Panc1 (cell line): ENCODE measurements at regions not wholly inside any gene's neighbourhood (a gene's known extent, or its start where the extent isn't known, plus 50 kb on each side); places are given as distances from the start of the nearest gene placed in this dataset.

ENCODE experiments used
- ATAC-seq: fragments of 200-7000 bp; cut with Tn5 transposase; 2 replicates; pipeline ENCODE4 v1.9.1; 2020; ENCODE audit warnings: mild to moderate bottlenecking, moderate library complexity
- BruUV-seq: library from RNA; stranded (reverse); fragments of 400-500 nt; replicated peaks from 2 replicates; lab custom pipeline; 2021; lab: Mats Ljungman, UMichigan
- CTCF ChIA-PET: fragments of 300-600 bp; sonication (Branson Sonifier 250); formaldehyde crosslinking; loops from one replicate; lab custom pipeline; 2022; ENCODE audit warnings: antibody characterized with exemption; lab: Charles Lee
- POLR2A ChIA-PET: fragments of 300-600 bp; sonication (Branson Sonifier 250); formaldehyde crosslinking; loops from one replicate; lab custom pipeline; 2022; ENCODE audit warnings: antibody characterized with exemption; lab: Charles Lee
- DNase-seq: peaks from one replicate; pipeline ENCODE4 v3.0.0-alpha.2; 2010; ENCODE audit warnings: low read depth, low spot score
- H3K27ac ChIP-seq: 2 replicates; pipeline ENCODE4 v1.5.1; 2011; ENCODE audit warnings: mild to moderate bottlenecking, low read length, inconsistent platforms
- H3K27me3 ChIP-seq: fragments of 200-500 bp; sonication (Bioruptor generic); 2 replicates; pipeline ENCODE4 v1.6.0; 2014; ENCODE audit warnings: low read length, inconsistent platforms; ENCODE audit not compliant: control insufficient read depth, insufficient read depth
- H3K36me3 ChIP-seq: fragments of 200-500 bp; sonication (Bioruptor generic); 2 replicates; pipeline ENCODE4 v1.5.1; 2014; ENCODE audit warnings: inconsistent platforms, mild to moderate bottlenecking, low read length, moderate library complexity; ENCODE audit not compliant: control insufficient read depth, insufficient read depth
- H3K4me1 ChIP-seq: 2 replicates; pipeline ENCODE4 v1.5.1; 2011; ENCODE audit warnings: inconsistent platforms, mild to moderate bottlenecking, low read length, moderate library complexity; ENCODE audit not compliant: control insufficient read depth, insufficient read depth
- H3K4me3 ChIP-seq, 2 experiments: 2 replicates each; pipeline ENCODE4 v1.5.1; 2011 to 2012; ENCODE audit warnings: low read depth in 2 of 2, low read length in 2 of 2, mild to moderate bottlenecking in 2 of 2, inconsistent platforms in 1 of 2, moderate library complexity in 1 of 2
- H3K9me3 ChIP-seq: fragments of 200-500 bp; sonication (Bioruptor generic); 2 replicates; pipeline ENCODE4 v1.5.1; 2014; ENCODE audit warnings: low read depth, mild to moderate bottlenecking, inconsistent platforms, low read length, moderate library complexity; ENCODE audit not compliant: control insufficient read depth, insufficient read depth
- POLR2AphosphoS5 ChIP-seq: IDR thresholded peaks from 2 replicates; pipeline ENCODE4 v1.6.1; 2012; ENCODE audit warnings: mild to moderate bottlenecking, low read depth, low read length, moderate library complexity
- SIN3A ChIP-seq: IDR thresholded peaks from 2 replicates; pipeline ENCODE4 v1.6.1; 2012; ENCODE audit warnings: low read depth, mild to moderate bottlenecking, low read length, moderate library complexity, borderline replicate concordance; ENCODE audit not compliant: insufficient read depth
- TCF7L2 ChIP-seq: IDR thresholded peaks from 2 replicates; pipeline ENCODE4 v1.6.1; 2011; ENCODE audit warnings: mild to moderate bottlenecking, low read depth, low read length, inconsistent platforms
- in situ Hi-C: cut with HindIII; loops from 2 replicates; pipeline ENCODE4 v1.10.0; 2016; ENCODE audit warnings: low sequenced_read_pairs, low pct_unique_long_range_greater_than_20kb
- intact Hi-C: fragments of 100-400 bp; cut with micrococcal nuclease; formaldehyde crosslinking; loops from one replicate; pipeline ENCODE4 v1.10.0; 2022; ENCODE audit not compliant: unreplicated experiment
- TF ChIP-seq, protein P1 (sequence below), 2 experiments: IDR thresholded peaks; 2 replicates each; pipeline ENCODE4 v1.6.1; 2011 to 2012; ENCODE audit warnings: low read depth in 2 of 2, control low read depth in 1 of 2, low read length in 1 of 2, mild to moderate bottlenecking in 1 of 2, moderate library complexity in 1 of 2; ENCODE audit not compliant: insufficient read depth in 1 of 2
- TF ChIP-seq, protein P2 (sequence below): fragments of 450-650 bp; IDR thresholded peaks from 2 replicates; pipeline ENCODE4 v1.5.1; 2017; ENCODE audit warnings: mild to moderate bottlenecking

DNA sequence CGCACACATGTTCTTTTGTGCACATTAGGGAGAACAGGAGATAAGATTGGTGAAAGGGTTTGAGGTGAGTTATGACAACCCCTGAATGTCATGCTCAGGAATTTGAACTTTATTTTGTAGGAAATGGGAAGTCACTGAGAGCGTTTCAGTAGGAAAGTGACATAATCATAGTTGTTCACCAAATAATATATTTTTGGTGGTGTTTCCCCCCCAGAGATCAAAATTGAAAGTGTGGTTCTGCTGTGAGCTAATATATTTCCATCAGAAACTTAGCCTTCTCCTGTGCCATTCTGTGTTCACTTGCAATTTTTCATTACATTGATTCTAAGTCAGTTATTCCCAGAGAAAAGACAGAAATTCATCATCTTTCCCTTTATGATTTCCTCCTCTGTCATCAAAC, 64.1 kb upstream of the RCN1 start:
- no TSS peak for BruUV-seq
- ChIA-PET CTCF (no interaction called here), POLR2A (interaction anchor here (0.5 kb wide), 1 partner anchor 66 kb away, joined by 3 read pairs; no protein-coding TSS in a partner anchor)
- Histone ChIP-seq H3K27me3 (peaks cover 12% of the 10 kb centered on the region), H3K4me3 (no peak overlapping the region), H3K36me3 (no peaks in the 10 kb centered on the region), H3K27ac (no peak overlapping the region), H3K4me1 (no peaks in the 10 kb centered on the region), H3K9me3 (no peaks in the 10 kb centered on the region)
- DNase-seq (no peak), ATAC-seq (no peak)
- intact Hi-C loops = no loop called here
- TF ChIP-seq, protein P1, sequence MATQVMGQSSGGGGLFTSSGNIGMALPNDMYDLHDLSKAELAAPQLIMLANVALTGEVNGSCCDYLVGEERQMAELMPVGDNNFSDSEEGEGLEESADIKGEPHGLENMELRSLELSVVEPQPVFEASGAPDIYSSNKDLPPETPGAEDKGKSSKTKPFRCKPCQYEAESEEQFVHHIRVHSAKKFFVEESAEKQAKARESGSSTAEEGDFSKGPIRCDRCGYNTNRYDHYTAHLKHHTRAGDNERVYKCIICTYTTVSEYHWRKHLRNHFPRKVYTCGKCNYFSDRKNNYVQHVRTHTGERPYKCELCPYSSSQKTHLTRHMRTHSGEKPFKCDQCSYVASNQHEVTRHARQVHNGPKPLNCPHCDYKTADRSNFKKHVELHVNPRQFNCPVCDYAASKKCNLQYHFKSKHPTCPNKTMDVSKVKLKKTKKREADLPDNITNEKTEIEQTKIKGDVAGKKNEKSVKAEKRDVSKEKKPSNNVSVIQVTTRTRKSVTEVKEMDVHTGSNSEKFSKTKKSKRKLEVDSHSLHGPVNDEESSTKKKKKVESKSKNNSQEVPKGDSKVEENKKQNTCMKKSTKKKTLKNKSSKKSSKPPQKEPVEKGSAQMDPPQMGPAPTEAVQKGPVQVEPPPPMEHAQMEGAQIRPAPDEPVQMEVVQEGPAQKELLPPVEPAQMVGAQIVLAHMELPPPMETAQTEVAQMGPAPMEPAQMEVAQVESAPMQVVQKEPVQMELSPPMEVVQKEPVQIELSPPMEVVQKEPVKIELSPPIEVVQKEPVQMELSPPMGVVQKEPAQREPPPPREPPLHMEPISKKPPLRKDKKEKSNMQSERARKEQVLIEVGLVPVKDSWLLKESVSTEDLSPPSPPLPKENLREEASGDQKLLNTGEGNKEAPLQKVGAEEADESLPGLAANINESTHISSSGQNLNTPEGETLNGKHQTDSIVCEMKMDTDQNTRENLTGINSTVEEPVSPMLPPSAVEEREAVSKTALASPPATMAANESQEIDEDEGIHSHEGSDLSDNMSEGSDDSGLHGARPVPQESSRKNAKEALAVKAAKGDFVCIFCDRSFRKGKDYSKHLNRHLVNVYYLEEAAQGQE (IDR thresholded peaks at IDR 0.05; ENCODE audit: insufficient read depth in 1 of 2, low read depth in 2 of 2, low read length in 1 of 2) = no peak
- no peak for TF ChIP-seq TCF7L2
- in situ Hi-C loops = no loop called here

DNA sequence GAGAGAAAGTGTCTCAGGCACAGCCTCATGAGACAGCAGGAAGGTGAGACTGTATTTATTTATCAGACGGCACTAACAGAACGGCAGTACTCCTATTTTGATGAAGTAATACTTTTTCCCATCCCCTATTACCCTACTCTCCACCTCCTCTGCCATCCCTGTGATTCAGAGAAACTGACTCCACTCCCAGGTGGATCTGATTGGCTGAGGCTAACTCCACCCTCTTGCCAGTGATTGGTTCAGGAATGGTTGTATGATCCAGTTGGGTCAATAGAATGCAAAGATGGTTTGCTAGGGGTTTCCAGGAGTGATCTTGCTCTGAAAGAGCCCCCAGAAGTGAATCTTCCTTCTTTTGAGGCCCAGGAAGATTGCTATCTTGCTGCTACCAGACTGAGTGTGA, 65.9 kb upstream of the RCN1 start:
- ATAC-seq = no peak
- H3K27ac ChIP-seq = no peak overlapping the region
- intact Hi-C loops (no loop called here), in situ Hi-C loops (no loop called here)
- ChIA-PET CTCF (interaction anchor here (0.7 to 1.2 kb wide), 2 partner anchors 18 to 441 kb away, joined by 3 to 8 read pairs; no protein-coding TSS in a partner anchor), POLR2A (no interaction called here)
- TF ChIP-seq, protein P2, sequence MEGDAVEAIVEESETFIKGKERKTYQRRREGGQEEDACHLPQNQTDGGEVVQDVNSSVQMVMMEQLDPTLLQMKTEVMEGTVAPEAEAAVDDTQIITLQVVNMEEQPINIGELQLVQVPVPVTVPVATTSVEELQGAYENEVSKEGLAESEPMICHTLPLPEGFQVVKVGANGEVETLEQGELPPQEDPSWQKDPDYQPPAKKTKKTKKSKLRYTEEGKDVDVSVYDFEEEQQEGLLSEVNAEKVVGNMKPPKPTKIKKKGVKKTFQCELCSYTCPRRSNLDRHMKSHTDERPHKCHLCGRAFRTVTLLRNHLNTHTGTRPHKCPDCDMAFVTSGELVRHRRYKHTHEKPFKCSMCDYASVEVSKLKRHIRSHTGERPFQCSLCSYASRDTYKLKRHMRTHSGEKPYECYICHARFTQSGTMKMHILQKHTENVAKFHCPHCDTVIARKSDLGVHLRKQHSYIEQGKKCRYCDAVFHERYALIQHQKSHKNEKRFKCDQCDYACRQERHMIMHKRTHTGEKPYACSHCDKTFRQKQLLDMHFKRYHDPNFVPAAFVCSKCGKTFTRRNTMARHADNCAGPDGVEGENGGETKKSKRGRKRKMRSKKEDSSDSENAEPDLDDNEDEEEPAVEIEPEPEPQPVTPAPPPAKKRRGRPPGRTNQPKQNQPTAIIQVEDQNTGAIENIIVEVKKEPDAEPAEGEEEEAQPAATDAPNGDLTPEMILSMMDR = no peak
- TF ChIP-seq TCF7L2 = no peak
- TF ChIP-seq, protein P1 (IDR thresholded peaks at IDR 0.05; ENCODE audit: insufficient read depth in 1 of 2, low read depth in 2 of 2, low read length in 1 of 2) = no peak
- TF ChIP-seq POLR2AphosphoS5 = no peak
- TF ChIP-seq SIN3A = no peak
- H3K36me3 ChIP-seq = no peaks in the 10 kb centered on the region
- no peaks in the 10 kb centered on the region for H3K4me1 ChIP-seq
- no TSS peak for BruUV-seq
- peaks cover 3% of the 10 kb centered on the region; the same call in 1 of the 2 replicates for H3K27me3 ChIP-seq
- H3K4me3 ChIP-seq = no peak overlapping the region
- no peak for DNase-seq
- H3K9me3 ChIP-seq = no peaks in the 10 kb centered on the region
